HG03558 (cell line): ENCODE measurements at regions not wholly inside any gene's neighbourhood (a gene's known extent, or its start where the extent isn't known, plus 50 kb on each side); places are given as distances from the start of the nearest gene placed in this dataset.

Experiments used
- ATAC-seq: cut with Tn5 transposase; IDR thresholded peaks from one replicate; pipeline ENCODE4 v1.9.1; 2021; ENCODE audit warnings: moderate number of reproducible peaks; ENCODE audit not compliant: unreplicated experiment; ENCODE audit errors: extremely low read depth

GRCh38 chr2:56508662-56509061 is 324.9 kb downstream of the CCDC85A start:
- ATAC-seq: no peak

GRCh38 chr2:56510610-56511009 is 326.8 kb downstream of the CCDC85A start:
- no peak for ATAC-seq

GRCh38 chr2:56515399-56515798 is 331.6 kb downstream of the CCDC85A start:
- no peak for ATAC-seq

- ATAC-seq: no peak
Measured at GRCh38 chr2:56519806-56520205, 336.0 kb downstream of the CCDC85A start.

GRCh38 chr2:56522605-56523089 is 338.9 kb downstream of the CCDC85A start:
- no peak for ATAC-seq

- ATAC-seq: no peak
Measured at GRCh38 chr2:56523816-56524215, 340.0 kb downstream of the CCDC85A start.

- ATAC-seq: no peak
Measured at GRCh38 chr2:56531668-56532420, 348.1 kb downstream of the CCDC85A start.

- no peak for ATAC-seq
Measured at GRCh38 chr2:56534321-56534720, 350.5 kb downstream of the CCDC85A start.

GRCh38 chr2:56537756-56538155 is 354.0 kb downstream of the CCDC85A start:
- ATAC-seq: no peak

- no peak for ATAC-seq
Measured at GRCh38 chr2:56539618-56540017, 355.8 kb downstream of the CCDC85A start.

- no peak for ATAC-seq
Measured at GRCh38 chr2:56540467-56540866, 356.7 kb downstream of the CCDC85A start.

- no peak for ATAC-seq
Measured at GRCh38 chr2:56540916-56541315, 357.1 kb downstream of the CCDC85A start.

GRCh38 chr2:56542213-56542612 is 358.4 kb downstream of the CCDC85A start:
- no peak for ATAC-seq

- no peak for ATAC-seq
Measured at GRCh38 chr2:56565143-56565542, 381.4 kb downstream of the CCDC85A start.

- no peak for ATAC-seq
Measured at GRCh38 chr2:56571074-56571473, 387.3 kb downstream of the CCDC85A start.

- no peak for ATAC-seq
Measured at GRCh38 chr2:56576001-56576400, 392.2 kb downstream of the CCDC85A start.

GRCh38 chr2:56580242-56580641 is 396.5 kb downstream of the CCDC85A start:
- no peak for ATAC-seq

GRCh38 chr2:56582570-56582969 is 398.8 kb downstream of the CCDC85A start:
- ATAC-seq: no peak

- ATAC-seq: no peak
Measured at GRCh38 chr2:56583796-56584315, 400.1 kb downstream of the CCDC85A start.

GRCh38 chr2:56587456-56587855 is 403.7 kb downstream of the CCDC85A start:
- ATAC-seq: no peak

- ATAC-seq: no peak
Measured at GRCh38 chr2:56589194-56589593, 405.4 kb downstream of the CCDC85A start.

- ATAC-seq: no peak
Measured at GRCh38 chr2:56589835-56590234, 406.0 kb downstream of the CCDC85A start.
